BE2C (cell line): ENCODE measurements at regions not wholly inside any gene's neighbourhood (a gene's known extent, or its start where the extent isn't known, plus 50 kb on each side); places are given as distances from the start of the nearest gene placed in this dataset.

ENCODE experiments used
- DNase-seq: peaks from one replicate; pipeline ENCODE4 v3.0.0-alpha.2; 2020
- H3K27me3 ChIP-seq: fragments of 250-450 bp; sonication (Bioruptor Pico); 2 replicates; pipeline ENCODE4 v1.5.1; 2020; ENCODE audit warnings: mild to moderate bottlenecking
- H3K36me3 ChIP-seq: fragments of 250-450 bp; sonication (Bioruptor Pico); 2 replicates; pipeline ENCODE4 v1.5.1; 2020; ENCODE audit warnings: mild to moderate bottlenecking
- H3K4me1 ChIP-seq: fragments of 250-450 bp; sonication (Bioruptor Pico); 2 replicates; pipeline ENCODE4 v1.5.1; 2020
- H3K4me3 ChIP-seq: 2 replicates; pipeline ENCODE4 v1.5.1; 2011; ENCODE audit warnings: low read depth, low read length
- H3K9me3 ChIP-seq: fragments of 250-450 bp; sonication (Bioruptor Pico); 2 replicates; pipeline ENCODE4 v1.5.1; 2020
- TF ChIP-seq, protein P1 (sequence below): IDR thresholded peaks from 2 replicates; pipeline ENCODE4 v1.5.1; 2012; ENCODE audit warnings: mild to moderate bottlenecking, low read depth, low read length

DNA sequence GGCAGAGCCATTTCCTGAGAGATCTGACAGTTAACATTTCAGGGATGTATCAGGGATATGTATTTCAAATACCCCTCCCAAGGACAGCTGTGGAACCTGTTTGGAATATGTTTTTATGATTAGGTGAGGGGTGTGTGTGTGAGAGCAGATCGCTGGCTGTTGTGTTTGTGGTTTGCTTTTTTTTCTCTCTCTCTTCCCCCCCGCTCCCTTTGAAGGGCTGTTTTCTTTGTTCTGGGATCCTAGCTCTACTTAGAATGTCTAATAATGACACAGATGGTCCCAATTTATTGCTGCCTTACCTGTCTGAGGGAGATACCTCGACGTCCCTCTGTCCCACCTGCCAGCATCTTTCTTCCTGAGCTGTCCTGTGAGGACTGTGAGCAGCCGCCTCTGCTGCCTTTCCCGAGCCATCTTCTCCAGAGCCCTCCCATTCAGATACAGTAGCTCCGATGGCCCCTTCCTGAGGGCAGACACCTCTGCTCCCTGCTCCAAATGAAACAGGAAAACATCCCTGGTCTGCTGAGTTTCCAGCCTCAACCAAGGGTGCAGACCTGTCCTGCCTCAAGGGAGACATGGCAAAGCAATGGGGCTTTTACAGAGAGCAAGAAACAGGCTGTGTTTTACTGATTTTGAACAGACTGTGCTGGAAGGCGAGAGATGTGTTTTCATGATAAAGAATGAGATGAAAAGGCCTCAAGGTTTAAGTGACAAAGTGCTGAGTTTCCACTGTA lies 138.0 kb upstream of the TNR start:
- H3K36me3 ChIP-seq: no peaks in the 10 kb centered on the region
- H3K4me1 ChIP-seq: no peaks in the 10 kb centered on the region
- DNase-seq: no peak
- TF ChIP-seq, protein P1, sequence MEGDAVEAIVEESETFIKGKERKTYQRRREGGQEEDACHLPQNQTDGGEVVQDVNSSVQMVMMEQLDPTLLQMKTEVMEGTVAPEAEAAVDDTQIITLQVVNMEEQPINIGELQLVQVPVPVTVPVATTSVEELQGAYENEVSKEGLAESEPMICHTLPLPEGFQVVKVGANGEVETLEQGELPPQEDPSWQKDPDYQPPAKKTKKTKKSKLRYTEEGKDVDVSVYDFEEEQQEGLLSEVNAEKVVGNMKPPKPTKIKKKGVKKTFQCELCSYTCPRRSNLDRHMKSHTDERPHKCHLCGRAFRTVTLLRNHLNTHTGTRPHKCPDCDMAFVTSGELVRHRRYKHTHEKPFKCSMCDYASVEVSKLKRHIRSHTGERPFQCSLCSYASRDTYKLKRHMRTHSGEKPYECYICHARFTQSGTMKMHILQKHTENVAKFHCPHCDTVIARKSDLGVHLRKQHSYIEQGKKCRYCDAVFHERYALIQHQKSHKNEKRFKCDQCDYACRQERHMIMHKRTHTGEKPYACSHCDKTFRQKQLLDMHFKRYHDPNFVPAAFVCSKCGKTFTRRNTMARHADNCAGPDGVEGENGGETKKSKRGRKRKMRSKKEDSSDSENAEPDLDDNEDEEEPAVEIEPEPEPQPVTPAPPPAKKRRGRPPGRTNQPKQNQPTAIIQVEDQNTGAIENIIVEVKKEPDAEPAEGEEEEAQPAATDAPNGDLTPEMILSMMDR: no peak
- H3K27me3 ChIP-seq: no peaks in the 10 kb centered on the region
- no peaks in the 10 kb centered on the region for H3K9me3 ChIP-seq
- H3K4me3 ChIP-seq: no peak overlapping the region

DNA sequence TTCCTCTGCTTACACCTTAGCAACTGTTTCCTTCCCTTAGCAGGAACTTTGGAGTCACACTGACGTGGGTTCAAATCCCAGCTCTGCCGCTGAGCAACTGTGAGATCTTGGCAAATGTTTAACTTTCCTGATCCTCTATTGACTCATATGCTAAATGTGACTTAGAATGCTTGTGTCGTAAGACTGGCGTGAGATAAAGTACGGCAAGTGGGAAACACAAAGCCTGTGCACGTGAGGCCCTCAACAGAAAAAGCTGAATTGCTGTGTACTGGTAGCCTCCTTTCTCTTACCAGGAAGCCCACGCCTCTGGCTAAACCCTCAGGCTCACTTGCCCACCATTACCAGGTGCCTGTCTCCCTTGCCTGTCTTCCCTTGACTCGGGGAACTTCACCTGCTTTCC lies 135.4 kb upstream of the TNR start:
- DNase-seq: no peak
- TF ChIP-seq, protein P1: no peak
- H3K36me3 ChIP-seq: no peaks in the 10 kb centered on the region

GRCh38 chr1:175877939-175878737 lies 134.7 kb upstream of the TNR start:
- no peaks in the 10 kb centered on the region for H3K36me3 ChIP-seq
- H3K27me3 ChIP-seq: no peaks in the 10 kb centered on the region
- TF ChIP-seq, protein P1: no peak
- no peaks in the 10 kb centered on the region for H3K9me3 ChIP-seq
- H3K4me3 ChIP-seq: peak overlapping the region; percentile 26
- peak; percentile 42 for DNase-seq
- H3K4me1 ChIP-seq: no peaks in the 10 kb centered on the region

More for the DNA sequence above, 135.4 kb upstream of the TNR start:
- Histone ChIP-seq H3K9me3 (no peaks in the 10 kb centered on the region), H3K27me3 (no peaks in the 10 kb centered on the region), H3K4me1 (no peaks in the 10 kb centered on the region), H3K4me3 (no peak overlapping the region)

- Histone ChIP-seq H3K9me3 (no peaks in the 10 kb centered on the region), H3K27me3 (no peaks in the 10 kb centered on the region), H3K4me1 (no peaks in the 10 kb centered on the region), H3K36me3 (no peaks in the 10 kb centered on the region), H3K4me3 (no peak overlapping the region)
- TF ChIP-seq, protein P1: no peak
- no peak for DNase-seq
Observed at GRCh38 chr1:175875556-175875955, 132.2 kb upstream of the TNR start.

GRCh38 chr1:175874081-175874480 lies 130.7 kb upstream of the TNR start:
- H3K36me3 ChIP-seq: no peaks in the 10 kb centered on the region
- TF ChIP-seq, protein P1: no peak

More at GRCh38 chr1:175874081-175874480, 130.7 kb upstream of the TNR start:
- Histone ChIP-seq H3K27me3 (no peaks in the 10 kb centered on the region), H3K4me1 (no peaks in the 10 kb centered on the region), H3K9me3 (no peaks in the 10 kb centered on the region), H3K4me3 (no peak overlapping the region)
- DNase-seq: no peak
